Choroid plexus epithelial cell (primary cell): ENCODE measurements at regions not wholly inside any gene's neighbourhood (a gene's known extent, or its start where the extent isn't known, plus 50 kb on each side); places are given as distances from the start of the nearest gene placed in this dataset.
A peak's percentile ranks its signal among the peaks of the same experiment; 100 is the strongest.

Experiments
- DNase-seq: peaks from one replicate; pipeline ENCODE4 v3.0.0-alpha.2; 2010; ENCODE audit warnings: low read depth
- H3K4me3 ChIP-seq: 2 replicates; pipeline ENCODE4 v1.5.1; 2011; ENCODE audit warnings: low read depth, mild to moderate bottlenecking, control low read depth, low read length, moderate library complexity
- TF ChIP-seq, protein P1 (sequence below): conservative IDR thresholded peaks from 2 replicates; pipeline ENCODE4 v1.5.1; 2011; ENCODE audit warnings: low read depth, mild to moderate bottlenecking, control low read depth, inconsistent platforms, low read length, moderate library complexity

DNA sequence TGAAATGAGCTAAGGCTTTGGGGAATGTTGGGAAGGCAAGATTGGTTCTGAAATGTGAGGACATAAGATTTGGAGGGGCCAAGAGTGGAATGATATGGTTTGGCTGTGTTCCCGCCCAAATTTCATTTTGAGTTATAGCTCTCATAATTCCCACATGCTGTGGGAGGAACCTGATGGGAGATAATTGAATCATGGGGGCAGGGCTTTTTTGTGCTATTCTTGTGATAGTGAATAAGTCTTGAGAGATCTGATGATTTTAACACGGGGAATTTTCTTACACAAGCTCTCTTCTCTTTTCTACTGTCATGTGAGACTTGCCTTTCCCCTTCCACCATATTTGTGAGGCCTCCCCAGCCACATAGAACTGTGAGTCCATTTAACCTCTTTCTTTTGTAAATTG lies 157.6 kb upstream of the C1QTNF7 start:
- H3K4me3 ChIP-seq, result no peak overlapping the region
- TF ChIP-seq, protein P1, sequence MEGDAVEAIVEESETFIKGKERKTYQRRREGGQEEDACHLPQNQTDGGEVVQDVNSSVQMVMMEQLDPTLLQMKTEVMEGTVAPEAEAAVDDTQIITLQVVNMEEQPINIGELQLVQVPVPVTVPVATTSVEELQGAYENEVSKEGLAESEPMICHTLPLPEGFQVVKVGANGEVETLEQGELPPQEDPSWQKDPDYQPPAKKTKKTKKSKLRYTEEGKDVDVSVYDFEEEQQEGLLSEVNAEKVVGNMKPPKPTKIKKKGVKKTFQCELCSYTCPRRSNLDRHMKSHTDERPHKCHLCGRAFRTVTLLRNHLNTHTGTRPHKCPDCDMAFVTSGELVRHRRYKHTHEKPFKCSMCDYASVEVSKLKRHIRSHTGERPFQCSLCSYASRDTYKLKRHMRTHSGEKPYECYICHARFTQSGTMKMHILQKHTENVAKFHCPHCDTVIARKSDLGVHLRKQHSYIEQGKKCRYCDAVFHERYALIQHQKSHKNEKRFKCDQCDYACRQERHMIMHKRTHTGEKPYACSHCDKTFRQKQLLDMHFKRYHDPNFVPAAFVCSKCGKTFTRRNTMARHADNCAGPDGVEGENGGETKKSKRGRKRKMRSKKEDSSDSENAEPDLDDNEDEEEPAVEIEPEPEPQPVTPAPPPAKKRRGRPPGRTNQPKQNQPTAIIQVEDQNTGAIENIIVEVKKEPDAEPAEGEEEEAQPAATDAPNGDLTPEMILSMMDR, result no peak
- no peak for DNase-seq

GRCh38 chr4:15286041-15286440 lies 141.8 kb upstream of the C1QTNF7 start:
- DNase-seq, result no peak

GRCh38 chr4:15291122-15291521 lies 136.7 kb upstream of the C1QTNF7 start:
- peak; percentile 45 for DNase-seq
- H3K4me3 ChIP-seq, result no peak overlapping the region

More at GRCh38 chr4:15286041-15286440, 141.8 kb upstream of the C1QTNF7 start:
- H3K4me3 ChIP-seq, result no peak overlapping the region
- TF ChIP-seq, protein P1, result no peak

DNA sequence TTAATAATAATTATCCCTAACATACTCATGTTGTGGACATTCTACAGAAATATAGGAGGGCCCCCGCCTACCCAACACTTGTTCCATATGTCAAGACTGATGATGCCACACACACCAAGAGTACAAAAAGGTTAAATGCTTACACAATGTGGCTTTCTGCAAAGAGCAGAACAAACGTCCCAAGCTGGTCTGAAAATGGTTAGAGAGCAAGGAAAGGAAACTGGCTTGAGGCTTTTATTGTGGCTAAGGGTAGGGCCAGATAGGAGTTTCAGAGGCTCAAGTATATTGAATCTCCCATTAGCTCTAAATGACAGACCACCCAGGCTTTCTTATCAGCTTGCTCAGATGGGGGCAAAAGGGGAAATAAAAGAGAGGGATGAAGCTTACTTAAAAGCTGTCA lies 134.1 kb upstream of the C1QTNF7 start:
- DNase-seq, result no peak
- no peak overlapping the region for H3K4me3 ChIP-seq
- TF ChIP-seq, protein P1, result no peak

More at GRCh38 chr4:15291122-15291521, 136.7 kb upstream of the C1QTNF7 start:
- TF ChIP-seq, protein P1, result no peak

DNA sequence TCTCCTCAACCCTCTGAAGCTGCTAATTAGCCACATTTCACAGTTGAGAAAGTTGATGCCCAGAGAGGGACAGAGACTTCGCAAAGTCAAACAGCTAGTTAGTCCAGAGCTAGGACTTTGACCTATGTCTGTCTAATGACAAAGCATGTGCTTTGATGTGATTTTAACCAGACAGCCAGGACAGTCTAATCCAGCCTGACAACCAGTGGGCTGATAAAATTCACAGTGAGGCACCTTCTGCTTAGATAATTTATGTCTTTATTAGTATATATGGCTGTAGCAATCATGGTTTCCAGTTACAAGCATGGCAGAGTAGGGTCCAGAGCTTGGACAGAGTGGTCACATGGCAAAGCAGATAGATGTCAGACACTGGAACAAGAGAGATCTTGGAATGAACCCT lies 133.6 kb upstream of the C1QTNF7 start:
- no peak for DNase-seq
- TF ChIP-seq, protein P1, result no peak
- no peak overlapping the region for H3K4me3 ChIP-seq

- no peak overlapping the region for H3K4me3 ChIP-seq
- TF ChIP-seq, protein P1, result no peak
- DNase-seq, result no peak
Measured at GRCh38 chr4:15294832-15295231, 133.0 kb upstream of the C1QTNF7 start.

DNA sequence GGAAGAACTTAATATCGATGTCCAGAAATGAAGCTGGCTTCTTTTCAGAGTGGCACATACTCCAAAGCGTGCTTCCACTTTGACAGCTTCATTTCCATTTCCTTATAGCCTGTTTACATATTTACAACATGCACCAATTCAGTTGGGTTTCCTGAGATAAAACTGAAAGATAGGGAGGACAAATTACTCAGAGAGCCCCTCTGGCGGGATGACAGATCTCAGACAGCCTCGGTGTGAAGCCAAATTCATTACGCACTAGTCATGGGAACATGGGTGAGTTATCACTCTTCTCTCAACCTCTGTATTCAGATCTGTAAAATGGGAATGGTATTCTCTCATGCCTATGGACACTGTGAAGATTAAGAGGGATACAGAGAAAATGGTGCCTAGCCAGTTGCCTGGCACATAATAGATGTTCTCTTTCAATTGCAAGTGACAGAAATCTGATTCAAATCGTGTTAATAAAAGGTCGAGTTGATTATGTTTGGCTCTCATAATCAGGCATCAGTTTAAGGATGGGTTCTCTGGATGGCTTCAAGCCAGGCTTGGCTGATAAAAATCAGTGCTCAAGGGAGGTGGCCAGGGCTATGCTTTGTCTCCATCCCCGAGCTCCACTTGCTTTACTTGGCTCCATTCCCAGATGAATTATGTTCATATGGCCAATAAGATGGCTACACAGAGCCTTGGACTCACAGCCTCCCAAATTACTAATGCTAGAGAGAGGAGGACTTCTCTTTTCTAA lies 132.2 kb upstream of the C1QTNF7 start:
- TF ChIP-seq, protein P1, result no peak
- DNase-seq, result peak; percentile 22
- H3K4me3 ChIP-seq, result no peak overlapping the region
